Upper lobe of left lung (tissue), 6 donors: ENCODE measurements at regions not wholly inside any gene's neighbourhood (a gene's known extent, or its start where the extent isn't known, plus 50 kb on each side); places are given as distances from the start of the nearest gene placed in this dataset.
"Not testable (repeated sequence)": the region's sequence is repeated elsewhere in the genome, so short reads cannot be mapped to it uniquely, and the experiment has no call there.

Experiments used
- ATAC-seq, 2 donors: fragments of 200-7000 bp; cut with Tn5 transposase; one replicate each; pipeline ENCODE4 v1.9.1; 2022; ENCODE audit warnings: mild to moderate bottlenecking in 2 of 2, moderate library complexity in 2 of 2; ENCODE audit not compliant: low FRiP score in 2 of 2
- DNase-seq, 2 donors: peaks; one replicate each; pipeline ENCODE4 v3.0.0-alpha.2; 2019 to 2020
- H3K27ac ChIP-seq, 4 donors: fragments of 200-600 bp; sonication (generic); one replicate each; pipeline ENCODE4 v1.5.1; 2016 to 2019
- H3K27me3 ChIP-seq, 4 donors: fragments of 200-600 bp; sonication (generic); one replicate each; pipeline ENCODE4 v1.5.1; 2017 to 2019
- H3K36me3 ChIP-seq, 4 donors: fragments of 200-600 bp; sonication (generic); one replicate each; pipeline ENCODE4 v1.5.1; 2016 to 2019
- H3K4me1 ChIP-seq, 4 donors: fragments of 200-600 bp; sonication (generic); one replicate each; pipeline ENCODE4 v1.5.1; 2018 to 2019
- H3K4me3 ChIP-seq, 4 donors: fragments of 200-600 bp; sonication (generic); one replicate each; pipeline ENCODE4 v1.5.1; 2017 to 2019; ENCODE audit warnings: mild to moderate bottlenecking in 2 of 4, moderate library complexity in 1 of 4
- H3K9me3 ChIP-seq, 4 donors: fragments of 200-600 bp; sonication (generic); one replicate each; pipeline ENCODE4 v1.5.1; 2018 to 2019
- CTCF ChIP-seq, 6 experiments: fragments of 450-650 bp in 4 of 6; fragments of 200-600 bp in 2 of 6; sonication (generic) in 2 of 6; IDR thresholded peaks; one replicate each; pipeline ENCODE4 v1.5.1; 2016 to 2019; ENCODE audit warnings: antibody characterized with exemption in 6 of 6
- EP300 ChIP-seq, 4 donors: sonication (generic); formaldehyde crosslinking; IDR thresholded peaks; one replicate each; pipeline ENCODE4 v1.5.1; 2017; ENCODE audit warnings: antibody characterized with exemption in 4 of 4, control low read depth in 2 of 4
- POLR2A ChIP-seq, 4 donors: fragments of 450-650 bp; IDR thresholded peaks; one replicate each; pipeline ENCODE4 v1.5.1; 2016 to 2017; ENCODE audit warnings: antibody characterized with exemption in 4 of 4, mild to moderate bottlenecking in 2 of 4
- POLR2AphosphoS5 ChIP-seq, 2 donors: sonication (generic); formaldehyde crosslinking; IDR thresholded peaks; one replicate each; pipeline ENCODE4 v1.5.1; 2017; ENCODE audit warnings: antibody characterized with exemption in 2 of 2
- WGBS, 2 donors: methylation state at CpG; one replicate each; pipeline ENCODE4 v1.1.5; 2017 to 2018; 5-methylcytosine and 5-hydroxymethylcytosine counted together
- donor health status: DM: no; HTN: no; CAD: no; lungs with moderate emphysema.
- donor health status: DM: no; HTN: yes; CAD: no; lungs with severe emphysema.

- 88 to 92% methylated on average over 6 of the region's 6 CpGs for WGBS, 2 donors
These were observed 518.5 kb downstream of the DCDC2C start for GRCh38 chr2:4221845-4222244.

DNA sequence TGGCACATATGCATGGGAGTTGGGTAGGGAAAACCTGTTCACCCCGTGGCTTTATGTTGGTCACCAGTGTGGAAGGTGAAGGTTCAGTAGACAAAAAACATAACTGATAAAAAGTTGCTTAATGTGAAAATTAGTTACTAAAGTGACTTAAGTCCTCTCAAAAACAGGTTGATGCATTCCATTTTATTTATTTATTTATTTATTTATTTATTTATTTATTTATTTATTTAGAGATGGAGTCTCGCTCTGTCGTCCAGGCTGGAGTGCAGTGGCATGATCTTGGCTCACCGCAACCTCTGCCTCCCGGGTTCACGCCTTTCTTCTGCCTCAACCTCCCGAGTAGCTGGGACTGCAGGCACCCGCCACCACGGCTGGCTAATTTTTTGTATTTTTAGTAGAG, 541.0 kb downstream of the DCDC2C start:
- ATAC-seq, DNase-seq, H3K27me3 ChIP-seq, H3K4me1 ChIP-seq, H3K36me3 ChIP-seq, H3K4me3 ChIP-seq, H3K9me3 ChIP-seq, H3K27ac ChIP-seq: not testable (repeated sequence)
- 91 to 97% methylated on average over 9 of the region's 9 CpGs for WGBS, 2 donors

More at GRCh38 chr2:4221845-4222244, 518.5 kb downstream of the DCDC2C start:
- no peaks in the 10 kb centered on the region for H3K9me3 ChIP-seq
- TF ChIP-seq EP300 (IDR thresholded peaks at IDR 0.05) = no peak
- no peak for TF ChIP-seq POLR2A (IDR thresholded peaks at IDR 0.05)
- TF ChIP-seq POLR2AphosphoS5 (IDR thresholded peaks at IDR 0.05) = no peak
- TF ChIP-seq CTCF (IDR thresholded peaks at IDR 0.05) = no peak
- ATAC-seq (no peak), DNase-seq (no peak)
- H3K36me3 ChIP-seq = no peaks in the 10 kb centered on the region
- no peak overlapping the region for H3K4me3 ChIP-seq
- H3K27ac ChIP-seq = no peak overlapping the region
- no peaks in the 10 kb centered on the region for H3K27me3 ChIP-seq
- no peaks in the 10 kb centered on the region for H3K4me1 ChIP-seq

- H3K9me3 ChIP-seq = no peaks in the 10 kb centered on the region
- no peak overlapping the region for H3K4me3 ChIP-seq
- no peaks in the 10 kb centered on the region for H3K27me3 ChIP-seq
- WGBS, 2 donors = 44 to 54% methylated on average over 11 of the region's 11 CpGs
- H3K27ac ChIP-seq = no peak overlapping the region
- DNase-seq (no peak), ATAC-seq (no peak)
- H3K36me3 ChIP-seq = no peaks in the 10 kb centered on the region
- TF ChIP-seq CTCF (IDR thresholded peaks at IDR 0.05) (no peak), POLR2AphosphoS5 (IDR thresholded peaks at IDR 0.05) (no peak), EP300 (IDR thresholded peaks at IDR 0.05) (no peak), POLR2A (IDR thresholded peaks at IDR 0.05) (no peak)
- no peaks in the 10 kb centered on the region for H3K4me1 ChIP-seq
These were observed 543.2 kb downstream of the DCDC2C start for GRCh38 chr2:4246364-4247131.

DNA sequence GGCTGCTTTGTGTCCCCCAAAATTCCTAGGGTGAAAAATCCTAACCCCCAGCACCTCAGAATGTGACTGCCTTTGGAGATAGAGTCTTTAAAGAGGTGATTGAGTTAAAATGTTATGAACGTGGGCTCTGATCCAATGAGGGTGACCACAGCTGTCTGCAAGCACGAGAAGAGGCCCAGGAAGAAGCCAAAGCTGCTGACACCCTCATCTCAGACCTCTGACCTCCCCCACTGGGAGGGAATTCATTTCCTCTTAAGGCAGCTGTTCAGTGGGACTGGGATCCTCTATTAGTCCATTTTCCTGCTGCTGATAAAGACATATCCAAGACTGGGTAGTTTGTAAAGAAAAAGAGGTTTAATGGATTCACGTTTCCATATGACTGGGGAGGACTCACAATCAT, 544.4 kb downstream of the DCDC2C start:
- H3K36me3 ChIP-seq = no peaks in the 10 kb centered on the region
- H3K4me3 ChIP-seq = no peak overlapping the region
- H3K9me3 ChIP-seq = no peaks in the 10 kb centered on the region
- TF ChIP-seq CTCF (IDR thresholded peaks at IDR 0.05) = no peak
- no peak for TF ChIP-seq EP300 (IDR thresholded peaks at IDR 0.05)
- no peak for TF ChIP-seq POLR2AphosphoS5 (IDR thresholded peaks at IDR 0.05)
- no peak for TF ChIP-seq POLR2A (IDR thresholded peaks at IDR 0.05)
- H3K27ac ChIP-seq = no peak overlapping the region
- 32 to 47% methylated on average over 3 of the region's 3 CpGs for WGBS, 2 donors
- no peaks in the 10 kb centered on the region for H3K27me3 ChIP-seq
- no peak for DNase-seq
- no peaks in the 10 kb centered on the region for H3K4me1 ChIP-seq
- ATAC-seq = no peak

DNA sequence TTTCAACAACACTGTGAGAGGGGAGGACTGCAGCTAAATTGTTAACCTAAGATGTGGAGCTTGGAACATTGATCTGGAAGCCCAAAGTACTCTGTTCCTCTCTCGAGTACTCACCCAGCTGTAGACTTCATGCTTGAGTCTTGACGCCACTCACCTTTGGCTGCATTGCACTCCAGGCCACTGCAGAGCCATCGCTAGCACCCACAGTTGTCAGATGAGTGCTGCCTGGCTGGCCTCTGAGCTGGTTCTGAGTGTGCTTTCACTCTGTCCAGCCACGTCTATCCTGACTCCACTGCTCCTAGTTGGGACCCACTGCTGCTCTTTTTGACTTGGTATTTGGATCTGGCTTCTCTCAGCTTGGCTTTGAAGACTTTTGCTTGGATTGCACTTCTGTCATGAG, 552.1 kb downstream of the DCDC2C start:
- WGBS, 2 donors = 75 to 79% methylated on average over 4 of the region's 4 CpGs
- Histone ChIP-seq H3K4me3 (no peak overlapping the region), H3K4me1 (no peaks in the 10 kb centered on the region), H3K27me3 (no peaks in the 10 kb centered on the region), H3K36me3 (no peaks in the 10 kb centered on the region), H3K9me3 (no peaks in the 10 kb centered on the region), H3K27ac (no peak overlapping the region)
- ATAC-seq = peak in 1 of 2 donors; percentile 53
- TF ChIP-seq POLR2AphosphoS5 (IDR thresholded peaks at IDR 0.05) (no peak), POLR2A (IDR thresholded peaks at IDR 0.05) (no peak), CTCF (IDR thresholded peaks at IDR 0.05) (no peak), EP300 (IDR thresholded peaks at IDR 0.05) (no peak)
- no peak for DNase-seq
